SU-DHL-6 (cell line): ENCODE measurements at regions not wholly inside any gene's neighbourhood (a gene's known extent, or its start where the extent isn't known, plus 50 kb on each side); places are given as distances from the start of the nearest gene placed in this dataset.

Experiments used
- CTCF ChIP-seq: fragments of 200-600 bp; sonication (generic); IDR thresholded peaks from one replicate; pipeline ENCODE4 v1.5.1; 2017; ENCODE audit warnings: antibody characterized with exemption, mild to moderate bottlenecking, low read length, moderate library complexity; ENCODE audit not compliant: insufficient read depth, poor library complexity, severe bottlenecking
- EZH2phosphoT487 ChIP-seq: fragments of 200-600 bp; sonication (generic), shearing (Covaris generic); conservative IDR thresholded peaks from 2 replicates; pipeline ENCODE4 v1.6.1; 2018; ENCODE audit warnings: mild to moderate bottlenecking, antibody characterized with exemption, low read length, moderate library complexity, mixed read lengths

- TF ChIP-seq CTCF (no peak), EZH2phosphoT487 (no peak)
Measured at GRCh38 chr17:36859003-36859300, 78.3 kb upstream of the LHX1 start.
